Effector memory CD8-positive, alpha-beta T cell (primary cell): ENCODE measurements at regions not wholly inside any gene's neighbourhood (a gene's known extent, or its start where the extent isn't known, plus 50 kb on each side); places are given as distances from the start of the nearest gene placed in this dataset.
A peak's percentile ranks its signal among the peaks of the same experiment; 100 is the strongest.

Experiments
- ATAC-seq: fragments of 150-1000 bp; cut with Tn5 transposase; replicated peaks from 2 replicates; pipeline ENCODE4 v1.10.0; 2021; ENCODE audit warnings: mild to moderate bottlenecking, moderate library complexity
- DNase-seq, 3 experiments: peaks; one replicate each; pipeline ENCODE4 v3.0.0; 2021
- H3K27ac Mint-ChIP-seq, 2 donors: one replicate each; pipeline ENCODE4 v1.8.0; 2022; ENCODE audit warnings: mild to moderate bottlenecking in 2 of 2, mixed read lengths in 2 of 2, moderate library complexity in 2 of 2
- H3K27me3 Mint-ChIP-seq, 2 donors: one replicate each; pipeline ENCODE4 v1.8.0; 2022; ENCODE audit warnings: mixed read lengths in 2 of 2
- H3K36me3 Mint-ChIP-seq: one replicate; pipeline ENCODE4 v1.8.0; 2022; ENCODE audit warnings: mild to moderate bottlenecking, moderate library complexity, mixed read lengths; ENCODE audit not compliant: insufficient read depth
- H3K4me1 Mint-ChIP-seq, 2 donors: one replicate each; pipeline ENCODE4 v1.8.0; 2022; ENCODE audit warnings: low read depth in 2 of 2, mixed read lengths in 2 of 2
- H3K4me3 Mint-ChIP-seq, 2 donors: one replicate each; pipeline ENCODE4 v1.8.0; 2022; ENCODE audit warnings: mild to moderate bottlenecking in 2 of 2, mixed read lengths in 2 of 2, moderate library complexity in 2 of 2
- H3K9me3 Mint-ChIP-seq, 2 donors: one replicate each; pipeline ENCODE4 v1.8.0; 2022; ENCODE audit warnings: mixed read lengths in 2 of 2

GRCh38 chr12:67173258-67173657 is 95.9 kb upstream of the CAND1 start:
- Mint-ChIP-seq H3K27me3 (peaks cover 44 to 72% of the 10 kb centered on the region in 2 donors), H3K36me3 (no peaks in the 10 kb centered on the region), H3K4me3 (no peak overlapping the region), H3K27ac (no peak overlapping the region), H3K9me3 (no peaks in the 10 kb centered on the region), H3K4me1 (no peaks in the 10 kb centered on the region)
- DNase-seq (no peak), ATAC-seq (no peak)

DNA sequence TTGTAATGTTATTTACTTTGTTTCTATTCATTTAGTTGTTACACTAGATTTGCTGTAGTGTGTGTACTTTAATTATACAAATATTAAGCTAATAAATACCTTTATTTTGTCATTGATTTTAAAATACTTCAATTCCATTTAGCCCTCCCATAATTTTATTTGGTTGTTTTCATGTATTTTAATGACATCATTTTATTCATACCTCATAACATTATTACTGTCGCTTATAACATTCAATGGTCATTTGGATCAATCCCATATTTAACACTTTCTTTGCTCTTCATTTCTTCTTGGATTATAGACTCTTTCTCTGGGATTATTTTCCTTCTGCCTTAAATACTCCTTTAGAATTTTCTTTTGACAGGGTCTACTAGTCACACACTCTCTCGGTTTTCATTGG is 86.6 kb upstream of the CAND1 start:
- no peak overlapping the region for H3K27ac Mint-ChIP-seq
- no peaks in the 10 kb centered on the region for H3K36me3 Mint-ChIP-seq
- no peak for ATAC-seq
- H3K27me3 Mint-ChIP-seq, result peaks cover 36 to 52% of the 10 kb centered on the region in 2 donors
- H3K9me3 Mint-ChIP-seq, result no peaks in the 10 kb centered on the region
- H3K4me3 Mint-ChIP-seq, result no peak overlapping the region
- DNase-seq, result no peak
- no peaks in the 10 kb centered on the region for H3K4me1 Mint-ChIP-seq

DNA sequence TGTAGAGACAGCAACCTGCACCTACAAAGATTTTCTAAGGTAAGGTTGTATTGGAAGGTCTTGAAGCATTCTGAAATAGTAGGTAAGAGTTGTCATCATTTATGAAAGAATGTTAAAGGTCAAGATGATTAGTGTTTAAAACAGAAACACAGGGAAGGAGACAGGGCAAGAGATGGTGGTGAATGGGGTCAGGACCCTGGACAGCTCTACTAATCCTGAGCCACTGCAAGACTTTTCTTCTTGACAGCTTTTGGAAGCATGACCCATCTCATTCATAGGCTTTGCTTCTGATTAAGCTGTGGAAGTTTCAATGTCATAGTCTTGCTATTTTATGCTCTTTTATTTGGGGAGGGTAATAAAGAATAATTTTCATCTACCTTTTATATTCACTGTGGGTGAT is 75.5 kb upstream of the CAND1 start:
- Mint-ChIP-seq H3K27ac (no peak overlapping the region), H3K36me3 (no peaks in the 10 kb centered on the region), H3K27me3 (peaks cover 37 to 44% of the 10 kb centered on the region in 2 donors), H3K9me3 (peaks cover 0 to 2% of the 10 kb centered on the region in 2 donors), H3K4me3 (no peak overlapping the region), H3K4me1 (no peaks in the 10 kb centered on the region)
- DNase-seq (peak in 1 of 3 experiments; percentile 2), ATAC-seq (no peak)

DNA sequence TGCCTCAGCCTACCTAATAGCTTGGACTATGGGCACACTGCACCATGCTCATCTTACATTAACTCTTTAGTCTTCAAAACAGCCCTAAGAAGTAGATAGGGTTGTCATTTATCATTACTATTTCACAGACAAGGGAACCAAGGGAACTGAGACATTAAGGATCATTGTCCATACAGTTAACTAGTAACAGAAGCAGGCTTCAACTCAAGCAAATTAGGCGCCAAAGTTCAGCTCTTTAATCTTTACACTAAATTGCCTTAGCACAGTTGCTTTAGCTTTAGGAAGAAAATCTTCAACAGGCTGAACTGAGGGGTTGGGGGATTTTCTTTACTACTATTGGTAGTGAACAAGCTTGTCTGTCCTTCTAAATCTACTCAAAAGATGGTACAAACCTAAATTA is 68.8 kb upstream of the CAND1 start:
- H3K4me3 Mint-ChIP-seq, result no peak overlapping the region
- no peak overlapping the region for H3K27ac Mint-ChIP-seq
- no peaks in the 10 kb centered on the region for H3K4me1 Mint-ChIP-seq

GRCh38 chr12:67202011-67202677 is 67.0 kb upstream of the CAND1 start:
- no peak for DNase-seq
- H3K4me3 Mint-ChIP-seq, result no peak overlapping the region
- no peak overlapping the region for H3K27ac Mint-ChIP-seq
- no peaks in the 10 kb centered on the region for H3K9me3 Mint-ChIP-seq
- no peak for ATAC-seq
- H3K27me3 Mint-ChIP-seq, result peaks cover 47 to 49% of the 10 kb centered on the region in 2 donors
- no peaks in the 10 kb centered on the region for H3K36me3 Mint-ChIP-seq
- no peaks in the 10 kb centered on the region for H3K4me1 Mint-ChIP-seq

More for the DNA sequence above, 68.8 kb upstream of the CAND1 start:
- DNase-seq (no peak), ATAC-seq (no peak)
- Mint-ChIP-seq H3K9me3 (peaks cover 0 to under 1% of the 10 kb centered on the region in 2 donors), H3K27me3 (peaks cover 46 to 50% of the 10 kb centered on the region in 2 donors), H3K36me3 (no peaks in the 10 kb centered on the region)

DNA sequence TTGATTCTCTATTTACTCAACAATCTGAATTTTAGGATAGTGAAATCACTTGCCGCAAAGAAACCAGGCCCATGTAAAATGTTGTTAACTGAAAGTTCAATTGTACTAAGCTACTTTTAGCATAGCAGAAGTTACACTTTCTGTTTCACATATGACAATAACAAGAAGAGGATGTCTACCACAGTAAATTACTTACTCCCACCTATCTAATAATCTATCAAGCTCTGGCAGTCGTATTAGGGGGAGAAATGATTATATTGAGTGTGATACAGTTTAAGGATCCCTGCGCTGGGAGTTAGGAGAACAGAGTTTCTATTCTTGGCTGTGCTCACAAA is 66.5 kb upstream of the CAND1 start:
- no peak for ATAC-seq
- H3K4me1 Mint-ChIP-seq, result no peaks in the 10 kb centered on the region
- no peaks in the 10 kb centered on the region for H3K36me3 Mint-ChIP-seq
- H3K27ac Mint-ChIP-seq, result no peak overlapping the region
- H3K4me3 Mint-ChIP-seq, result no peak overlapping the region
- H3K9me3 Mint-ChIP-seq, result no peaks in the 10 kb centered on the region
- DNase-seq, result no peak
- peaks cover 44 to 45% of the 10 kb centered on the region in 2 donors for H3K27me3 Mint-ChIP-seq

DNA sequence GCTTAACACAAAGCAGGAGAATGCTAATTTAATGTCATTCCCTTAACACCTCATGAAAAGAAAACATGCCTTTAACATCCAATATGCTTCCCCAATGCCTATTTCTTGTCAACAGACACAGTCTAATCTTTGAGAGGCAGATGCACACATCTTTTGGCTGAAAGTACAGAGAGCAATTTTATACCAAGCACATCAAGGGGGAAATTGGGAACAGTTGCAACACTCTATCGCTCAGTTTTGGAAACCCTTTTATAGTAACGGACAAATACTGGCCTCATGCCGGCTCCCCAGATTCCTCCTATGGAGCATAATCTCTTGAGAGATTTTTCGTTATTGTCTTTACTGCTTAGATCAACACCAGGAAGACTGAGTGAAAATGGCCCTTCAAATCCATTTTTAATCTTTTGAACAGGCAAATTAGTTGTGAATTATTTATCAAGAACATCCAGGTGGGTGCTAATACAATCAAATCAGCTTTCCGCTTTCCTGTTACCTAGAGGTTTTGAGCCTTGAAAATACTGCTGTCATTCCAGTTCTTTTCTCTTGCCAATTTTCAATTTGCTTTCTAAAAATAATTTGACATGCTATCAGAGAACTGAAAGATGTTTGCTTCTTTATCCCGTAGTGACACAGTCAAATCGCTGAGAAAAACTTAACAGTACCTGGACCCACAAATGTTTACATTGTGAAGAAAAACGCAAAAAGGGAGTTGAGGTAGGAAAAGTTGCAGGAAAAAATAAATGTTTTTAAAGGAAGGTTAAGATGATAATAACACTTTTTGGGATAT is 60.7 kb upstream of the CAND1 start:
- no peak overlapping the region for H3K4me3 Mint-ChIP-seq
- H3K9me3 Mint-ChIP-seq, result no peaks in the 10 kb centered on the region
- H3K4me1 Mint-ChIP-seq, result no peaks in the 10 kb centered on the region
- no peak overlapping the region for H3K27ac Mint-ChIP-seq
- H3K27me3 Mint-ChIP-seq, result peaks cover 54 to 58% of the 10 kb centered on the region in 2 donors
- no peak for ATAC-seq
- no peak for DNase-seq
- H3K36me3 Mint-ChIP-seq, result no peaks in the 10 kb centered on the region

DNA sequence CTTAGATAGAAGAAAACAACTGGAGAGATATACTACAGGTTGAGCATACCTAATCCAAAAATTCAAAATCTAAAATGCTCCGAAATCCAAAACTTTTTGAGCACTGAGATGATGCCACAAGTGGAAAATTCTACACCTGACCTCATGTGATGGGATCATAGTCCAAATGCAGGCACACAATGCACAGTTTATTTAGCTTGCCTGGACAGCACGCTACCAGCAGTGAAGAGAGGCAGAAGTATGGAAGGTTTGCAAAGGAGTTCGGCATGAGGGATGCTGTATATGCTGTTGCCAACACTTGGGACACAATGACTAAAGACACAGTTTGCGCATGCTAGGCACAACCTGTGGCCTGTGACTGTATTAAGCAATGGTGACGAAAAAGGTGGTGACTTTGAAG is 58.1 kb upstream of the CAND1 start:
- Mint-ChIP-seq H3K4me1 (no peaks in the 10 kb centered on the region), H3K4me3 (no peak overlapping the region), H3K36me3 (no peaks in the 10 kb centered on the region), H3K9me3 (no peaks in the 10 kb centered on the region), H3K27ac (no peak overlapping the region), H3K27me3 (peaks cover 43 to 46% of the 10 kb centered on the region in 2 donors)
- DNase-seq, result no peak
- no peak for ATAC-seq

DNA sequence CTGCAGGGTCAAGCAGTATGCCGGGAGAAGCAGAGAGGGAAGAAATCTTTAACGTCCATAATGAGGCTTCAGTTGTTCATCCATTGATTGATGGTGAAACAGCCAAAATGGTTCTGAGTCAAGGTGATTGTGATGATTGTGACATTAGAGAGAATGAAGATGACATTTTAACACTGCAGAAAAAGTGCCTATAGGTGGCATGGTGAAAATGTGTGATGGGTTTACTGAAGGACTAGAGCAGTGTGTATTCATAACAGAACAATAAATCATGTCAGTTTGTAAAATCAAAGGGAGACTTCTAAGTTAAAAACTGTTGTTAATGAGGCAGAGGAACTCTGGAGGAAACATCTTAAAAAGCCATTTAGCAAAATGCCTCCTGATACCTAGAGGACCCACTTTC is 57.7 kb upstream of the CAND1 start:
- H3K36me3 Mint-ChIP-seq, result no peaks in the 10 kb centered on the region
- no peaks in the 10 kb centered on the region for H3K4me1 Mint-ChIP-seq
- no peak for DNase-seq

GRCh38 chr12:67217647-67218046 is 51.5 kb upstream of the CAND1 start:
- no peak overlapping the region for H3K27ac Mint-ChIP-seq
- no peaks in the 10 kb centered on the region for H3K4me1 Mint-ChIP-seq
- H3K9me3 Mint-ChIP-seq, result no peaks in the 10 kb centered on the region
- no peak overlapping the region for H3K4me3 Mint-ChIP-seq
- DNase-seq (no peak), ATAC-seq (no peak)
- peaks cover 20 to 46% of the 10 kb centered on the region in 2 donors for H3K27me3 Mint-ChIP-seq
- no peaks in the 10 kb centered on the region for H3K36me3 Mint-ChIP-seq

More for the DNA sequence above, 57.7 kb upstream of the CAND1 start:
- Mint-ChIP-seq H3K4me3 (no peak overlapping the region), H3K9me3 (no peaks in the 10 kb centered on the region), H3K27ac (no peak overlapping the region), H3K27me3 (peaks cover 46 to 50% of the 10 kb centered on the region in 2 donors)
- no peak for ATAC-seq
